Thyroid gland (tissue), 4 donors: ENCODE measurements at regions not wholly inside any gene's neighbourhood (a gene's known extent, or its start where the extent isn't known, plus 50 kb on each side); places are given as distances from the start of the nearest gene placed in this dataset.

ENCODE experiments used
- DNase-seq, 2 donors: peaks; one replicate each; pipeline ENCODE4 v3.0.0-alpha.2; 2019
- H3K27ac ChIP-seq, 3 donors: fragments of 200-600 bp; sonication (generic); 1 replicate in 2 of 3; 2 replicates in 1 of 3; pipeline ENCODE4 v1.5.1; 2016 to 2019; ENCODE audit warnings: mild to moderate bottlenecking in 1 of 3, moderate library complexity in 1 of 3
- H3K27me3 ChIP-seq: fragments of 200-600 bp; sonication (generic); one replicate; pipeline ENCODE4 v1.5.1; 2019
- H3K36me3 ChIP-seq, 2 donors: fragments of 200-600 bp; sonication (generic); one replicate each; pipeline ENCODE4 v1.5.1; 2016 to 2019
- H3K4me1 ChIP-seq, 2 donors: fragments of 200-600 bp; sonication (generic); one replicate each; pipeline ENCODE4 v1.5.1; 2017 to 2019
- H3K4me3 ChIP-seq, 3 donors: fragments of 200-600 bp; sonication (generic); replicated peaks in 1 of 3; 1 replicate in 2 of 3; 2 replicates in 1 of 3; pipeline ENCODE4 v1.5.1; 2016; ENCODE audit warnings: mild to moderate bottlenecking in 1 of 3
- H3K9me3 ChIP-seq: fragments of 200-600 bp; sonication (generic); one replicate; pipeline ENCODE4 v1.5.1; 2017
- POLR2A ChIP-seq, 2 donors: fragments of 450-650 bp; IDR thresholded peaks; one replicate each; pipeline ENCODE4 v1.6.1; 2017; ENCODE audit warnings: antibody characterized with exemption in 2 of 2, mild to moderate bottlenecking in 2 of 2, moderate library complexity in 1 of 2
- WGBS, 2 donors: methylation state at CpG; one replicate each; pipeline ENCODE4 v1.1.5; 2017; 5-methylcytosine and 5-hydroxymethylcytosine counted together
- intact Hi-C: fragments of 100-400 bp; cut with DNase I; formaldehyde crosslinking; loops from one replicate; pipeline ENCODE4 v1.15.1; 2023
- TF ChIP-seq, protein P1 (sequence below), 6 experiments: fragments of 200-600 bp in 3 of 6; fragments of 450-650 bp in 3 of 6; sonication (generic) in 3 of 6; IDR thresholded peaks; one replicate each; pipeline ENCODE4 v1.5.1; 2016 to 2019; ENCODE audit warnings: antibody characterized with exemption in 6 of 6, mild to moderate bottlenecking in 2 of 6, inconsistent platforms in 1 of 6, moderate library complexity in 1 of 6

DNA sequence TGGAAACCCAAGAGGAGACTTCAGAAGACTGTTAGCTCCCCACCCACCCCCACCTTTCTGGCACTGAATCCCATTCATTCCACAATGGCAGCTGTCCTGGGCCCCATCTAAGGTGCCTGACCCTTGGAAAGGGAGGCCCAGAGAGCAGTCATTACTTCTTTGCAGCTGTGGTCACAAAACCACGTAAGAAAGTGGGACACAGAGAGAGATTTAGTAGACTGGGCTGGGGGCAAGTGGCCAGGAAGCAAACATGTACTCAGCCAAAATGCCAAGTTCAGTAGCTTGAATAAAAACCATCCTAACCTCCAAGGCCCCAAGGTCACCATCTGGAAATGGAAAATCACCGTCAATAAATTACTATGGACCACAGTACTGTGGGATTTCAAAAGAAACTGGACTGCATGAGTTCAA is 381.4 kb downstream of the TNS1 start:
- H3K4me1 ChIP-seq: peaks cover 12 to 16% of the 10 kb centered on the region in 2 donors
- H3K27ac ChIP-seq: no peak overlapping the region
- intact Hi-C loops: no loop called here

DNA sequence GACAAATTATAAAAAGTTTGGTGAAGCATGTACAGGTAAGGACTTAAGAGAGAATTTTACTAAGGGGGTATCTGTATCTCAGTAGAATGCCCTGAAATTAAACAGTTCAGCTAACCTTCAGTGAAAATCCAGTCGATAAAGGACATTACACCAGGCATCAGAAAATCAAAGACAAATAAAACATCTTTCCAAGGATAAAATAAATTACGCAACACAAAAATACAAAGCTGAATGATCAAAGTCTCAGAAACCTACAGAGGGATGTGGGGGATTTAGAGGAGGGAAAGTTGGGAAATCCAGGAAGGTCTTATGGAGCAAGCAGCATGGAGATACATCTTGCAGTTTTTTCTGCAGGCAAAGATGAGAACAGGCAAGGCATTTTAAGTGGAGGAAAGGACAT is 384.1 kb downstream of the TNS1 start:
- DNase-seq: no peak

More for the DNA sequence above, 381.4 kb downstream of the TNS1 start:
- 92% methylated on average over 2 of the region's 2 CpGs for WGBS, 2 donors
- Histone ChIP-seq H3K9me3 (no peaks in the 10 kb centered on the region), H3K4me3 (no peak overlapping the region), H3K27me3 (no peaks in the 10 kb centered on the region), H3K36me3 (no peaks in the 10 kb centered on the region)
- DNase-seq: no peak
- TF ChIP-seq, protein P1, sequence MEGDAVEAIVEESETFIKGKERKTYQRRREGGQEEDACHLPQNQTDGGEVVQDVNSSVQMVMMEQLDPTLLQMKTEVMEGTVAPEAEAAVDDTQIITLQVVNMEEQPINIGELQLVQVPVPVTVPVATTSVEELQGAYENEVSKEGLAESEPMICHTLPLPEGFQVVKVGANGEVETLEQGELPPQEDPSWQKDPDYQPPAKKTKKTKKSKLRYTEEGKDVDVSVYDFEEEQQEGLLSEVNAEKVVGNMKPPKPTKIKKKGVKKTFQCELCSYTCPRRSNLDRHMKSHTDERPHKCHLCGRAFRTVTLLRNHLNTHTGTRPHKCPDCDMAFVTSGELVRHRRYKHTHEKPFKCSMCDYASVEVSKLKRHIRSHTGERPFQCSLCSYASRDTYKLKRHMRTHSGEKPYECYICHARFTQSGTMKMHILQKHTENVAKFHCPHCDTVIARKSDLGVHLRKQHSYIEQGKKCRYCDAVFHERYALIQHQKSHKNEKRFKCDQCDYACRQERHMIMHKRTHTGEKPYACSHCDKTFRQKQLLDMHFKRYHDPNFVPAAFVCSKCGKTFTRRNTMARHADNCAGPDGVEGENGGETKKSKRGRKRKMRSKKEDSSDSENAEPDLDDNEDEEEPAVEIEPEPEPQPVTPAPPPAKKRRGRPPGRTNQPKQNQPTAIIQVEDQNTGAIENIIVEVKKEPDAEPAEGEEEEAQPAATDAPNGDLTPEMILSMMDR (IDR thresholded peaks at IDR 0.05): no peak
- TF ChIP-seq POLR2A (IDR thresholded peaks at IDR 0.05): no peak

DNA sequence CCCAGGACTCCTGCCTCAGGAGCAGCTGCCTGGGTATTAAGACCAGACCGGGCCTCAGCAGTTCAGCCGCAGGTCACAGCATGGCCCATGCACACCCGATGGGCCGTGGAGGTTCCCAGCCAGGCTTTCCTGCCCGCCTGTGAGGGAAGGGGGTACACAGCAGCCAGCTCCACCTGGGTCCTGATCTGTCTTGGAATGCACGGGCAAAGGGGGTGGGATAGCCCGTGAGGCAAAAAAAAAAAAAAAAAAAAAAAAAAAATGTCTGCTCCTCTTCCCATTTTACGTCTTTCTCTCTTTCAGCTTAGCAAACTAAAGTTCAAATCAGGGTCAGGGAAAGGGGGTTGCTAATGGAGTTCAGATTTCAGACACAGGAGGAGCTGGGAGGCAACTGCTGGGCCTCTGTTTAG is 385.2 kb downstream of the TNS1 start:
- no peak for TF ChIP-seq POLR2A (IDR thresholded peaks at IDR 0.05)
- TF ChIP-seq, protein P1 (IDR thresholded peaks at IDR 0.05): no peak
- Histone ChIP-seq H3K9me3 (no peaks in the 10 kb centered on the region), H3K27me3 (no peaks in the 10 kb centered on the region), H3K4me1 (peaks cover 9 to 12% of the 10 kb centered on the region in 2 donors), H3K36me3 (no peaks in the 10 kb centered on the region), H3K4me3 (no peak overlapping the region), H3K27ac (no peak overlapping the region)
- DNase-seq: no peak
- intact Hi-C loops: no loop called here
- 80 to 86% methylated on average over 8 of the region's 8 CpGs for whole genome bisulfite sequencing, 2 donors

More for the DNA sequence above, 384.1 kb downstream of the TNS1 start:
- TF ChIP-seq POLR2A (IDR thresholded peaks at IDR 0.05): no peak
- TF ChIP-seq, protein P1 (IDR thresholded peaks at IDR 0.05): no peak
- Histone ChIP-seq H3K4me3 (no peak overlapping the region), H3K9me3 (no peaks in the 10 kb centered on the region), H3K36me3 (no peaks in the 10 kb centered on the region), H3K4me1 (peaks cover 12 to 16% of the 10 kb centered on the region in 2 donors), H3K27me3 (no peaks in the 10 kb centered on the region), H3K27ac (no peak overlapping the region)
- 95 to 98% methylated on average over 2 of the region's 2 CpGs for WGBS, 2 donors
- intact Hi-C loops: no loop called here

DNA sequence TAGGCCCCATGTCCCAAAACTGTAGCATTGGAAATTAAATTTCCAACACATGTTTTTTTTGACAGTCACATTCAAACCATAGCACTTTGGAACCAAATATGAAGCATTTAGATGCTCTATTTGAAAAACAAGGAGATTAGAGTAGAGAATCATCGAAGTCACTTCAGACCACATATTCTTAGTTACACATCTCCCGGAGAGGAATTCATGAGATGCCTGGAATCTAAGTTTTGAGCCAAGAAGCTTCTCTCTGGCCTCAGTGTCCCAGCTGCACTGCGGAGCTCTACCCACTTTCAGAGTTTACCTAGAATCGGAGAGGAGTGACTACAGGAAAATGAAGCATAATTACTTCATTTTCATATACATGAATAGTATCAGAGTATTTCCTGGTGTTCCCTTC is 385.9 kb downstream of the TNS1 start:
- TF ChIP-seq, protein P1 (IDR thresholded peaks at IDR 0.05): no peak
- TF ChIP-seq POLR2A (IDR thresholded peaks at IDR 0.05): no peak
- H3K4me1 ChIP-seq: peaks cover 2 to 5% of the 10 kb centered on the region in 2 donors
- H3K4me3 ChIP-seq: no peak overlapping the region
- no peak overlapping the region for H3K27ac ChIP-seq
- intact Hi-C loops: no loop called here
- DNase-seq: no peak
- WGBS, 2 donors: 82 to 90% methylated on average over 4 of the region's 4 CpGs
- H3K36me3 ChIP-seq: no peaks in the 10 kb centered on the region
- H3K27me3 ChIP-seq: no peaks in the 10 kb centered on the region
- H3K9me3 ChIP-seq: no peaks in the 10 kb centered on the region

DNA sequence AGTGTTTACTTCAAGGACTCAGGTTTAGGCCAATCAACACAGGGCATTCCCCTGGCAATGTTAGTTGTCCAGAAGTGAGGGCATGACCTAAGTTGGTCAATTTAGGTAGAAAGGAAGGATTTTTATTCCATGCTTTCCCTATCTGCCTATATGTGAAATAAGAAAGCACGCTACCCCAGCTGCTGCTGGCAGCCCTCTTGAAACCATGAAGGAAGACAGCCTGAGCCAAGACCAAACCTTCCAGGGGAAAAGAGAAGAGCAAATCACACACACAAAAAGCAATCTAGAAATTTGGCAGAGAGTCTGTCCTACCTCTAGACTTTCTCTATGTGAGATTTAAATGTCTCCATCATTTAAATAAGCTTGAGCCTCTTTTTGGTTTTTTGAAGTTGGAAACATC is 387.6 kb downstream of the TNS1 start:
- no peak for DNase-seq
- Histone ChIP-seq H3K4me1 (no peaks in the 10 kb centered on the region), H3K36me3 (no peaks in the 10 kb centered on the region), H3K9me3 (no peaks in the 10 kb centered on the region), H3K27ac (no peak overlapping the region), H3K27me3 (no peaks in the 10 kb centered on the region), H3K4me3 (no peak overlapping the region)
- WGBS, 2 donors: 91 to 100% methylated on average over 1 of the region's 1 CpG
- intact Hi-C loops: no loop called here
- TF ChIP-seq, protein P1 (IDR thresholded peaks at IDR 0.05): no peak
- TF ChIP-seq POLR2A (IDR thresholded peaks at IDR 0.05): no peak
